Urothelium cell line (cell line): ENCODE measurements at regions not wholly inside any gene's neighbourhood (a gene's known extent, or its start where the extent isn't known, plus 50 kb on each side); places are given as distances from the start of the nearest gene placed in this dataset.

Experiments used
- DNase-seq: peaks from one replicate; pipeline ENCODE4 v3.0.0; 2011; ENCODE audit warnings: low spot score, mixed read lengths
- FAIRE-seq: peaks from 2 replicates; lab custom pipeline; 2011; peaks lifted over from hg19 to GRCh38; lab: Jason Lieb, UNC

DNA sequence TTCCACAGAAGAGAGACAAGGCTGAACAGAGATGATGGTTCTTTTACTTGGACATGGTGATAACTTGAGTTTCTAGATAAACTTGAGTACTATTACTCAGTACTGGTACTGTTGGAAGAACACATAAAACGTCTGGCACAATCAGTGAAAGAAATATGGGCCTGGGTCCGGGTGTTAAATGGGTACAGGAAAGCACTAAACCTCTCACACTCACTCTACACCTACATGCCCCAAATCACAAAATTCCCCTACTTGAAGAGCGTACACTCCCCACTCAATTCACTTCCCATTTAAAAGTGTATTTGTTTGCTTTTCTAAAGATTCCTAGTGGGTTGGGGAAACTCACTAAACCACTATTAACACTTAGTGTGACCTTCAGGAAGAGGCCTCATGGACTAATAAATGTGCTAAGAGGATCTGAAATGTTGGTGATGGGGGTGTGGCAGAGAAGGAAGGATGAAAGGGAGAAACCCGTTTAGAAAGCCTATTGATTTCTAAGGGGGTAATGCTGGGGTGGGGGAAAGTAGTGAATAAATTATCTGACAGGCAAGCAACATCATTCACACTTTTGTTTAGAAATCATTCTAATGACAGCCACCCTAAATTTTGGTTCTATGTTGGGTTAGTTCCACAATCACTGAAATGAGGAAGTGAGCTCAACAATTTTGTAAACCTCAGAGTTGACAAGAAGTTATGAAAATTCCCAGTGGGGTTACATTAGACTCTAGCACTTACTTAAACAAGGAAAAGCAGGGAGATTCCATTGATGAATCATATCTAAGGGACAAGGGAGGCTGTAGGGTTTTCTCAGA, 222.6 kb upstream of the MARCKS start:
- FAIRE-seq (no peak), DNase-seq (no peak)

DNA sequence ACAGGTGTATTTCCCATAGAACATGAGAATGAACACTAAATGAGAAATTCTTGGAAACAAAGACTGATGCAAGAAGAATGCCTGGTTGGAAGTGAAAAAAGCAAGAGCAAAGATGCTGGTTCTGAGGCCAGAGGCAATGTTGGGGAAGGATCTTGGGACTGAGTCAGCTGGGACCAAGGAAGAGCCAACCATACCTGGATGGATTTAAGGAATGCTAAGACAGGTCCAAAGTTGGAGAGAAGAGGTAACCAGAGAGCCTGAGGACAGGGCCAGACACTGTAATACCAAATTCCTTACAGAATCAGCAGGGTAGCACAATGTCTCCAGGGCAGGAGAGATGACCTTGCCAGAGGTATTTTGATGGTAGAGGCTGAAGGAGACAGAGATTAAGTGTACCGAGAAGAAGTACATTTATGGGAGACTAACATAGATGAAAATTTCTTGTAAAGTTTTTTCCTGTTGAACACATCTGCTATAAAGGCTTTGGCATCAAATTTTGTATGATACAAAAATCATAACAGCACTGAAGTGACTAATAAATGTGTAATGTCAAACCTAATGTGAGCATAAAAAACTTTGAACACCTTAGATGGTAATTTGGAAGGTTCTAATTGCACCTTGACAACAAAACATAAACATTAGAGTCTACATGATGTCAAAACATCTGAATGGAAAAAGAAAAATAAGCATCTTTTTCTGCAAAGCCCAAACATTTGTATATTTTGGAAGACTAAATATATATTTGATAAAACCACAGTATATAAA, 221.7 kb upstream of the MARCKS start:
- DNase-seq (no peak), FAIRE-seq (no peak)

DNA sequence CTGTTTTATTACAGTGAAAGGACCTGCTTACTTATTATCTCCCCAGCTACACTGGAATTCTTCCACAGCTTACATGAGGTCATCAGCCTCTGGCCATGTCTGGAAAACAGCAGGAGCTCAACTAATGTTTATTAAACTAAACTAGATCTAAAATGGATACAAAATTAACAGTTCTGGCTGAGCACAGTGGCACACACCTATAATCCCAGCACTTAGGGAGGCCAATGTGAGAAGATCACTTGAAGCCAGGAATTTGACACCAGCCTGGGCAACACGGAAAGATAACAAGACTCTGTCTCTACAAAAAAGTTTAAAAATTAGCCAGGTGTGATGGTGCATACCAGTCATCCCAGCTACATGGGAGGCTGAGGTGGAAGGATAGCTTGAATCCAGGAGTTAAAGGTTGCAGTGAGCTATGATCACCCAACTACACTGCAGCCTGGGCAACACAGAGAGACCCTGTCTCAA, 220.8 kb upstream of the MARCKS start:
- FAIRE-seq (no peak), DNase-seq (no peak)

DNA sequence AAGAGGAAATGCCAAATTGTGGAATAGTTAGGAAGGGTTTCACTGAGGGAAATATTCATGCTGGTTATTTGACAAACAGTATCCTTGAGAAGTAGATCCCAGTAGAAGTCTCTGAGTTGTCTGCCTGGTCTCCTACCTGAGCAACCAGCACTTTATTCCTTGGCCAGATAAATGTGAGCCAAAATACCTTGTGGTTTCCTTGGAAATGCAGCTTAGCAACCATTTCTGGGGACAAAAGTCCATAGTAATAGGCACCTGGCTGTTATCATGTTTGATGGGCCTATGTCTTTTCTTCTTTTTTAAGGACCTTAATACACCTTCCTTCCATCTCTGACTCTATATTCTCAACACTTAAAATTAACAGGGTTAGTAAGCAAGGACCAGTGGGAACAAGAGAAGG, 217.1 kb upstream of the MARCKS start:
- DNase-seq = no peak
- no peak for FAIRE-seq

DNA sequence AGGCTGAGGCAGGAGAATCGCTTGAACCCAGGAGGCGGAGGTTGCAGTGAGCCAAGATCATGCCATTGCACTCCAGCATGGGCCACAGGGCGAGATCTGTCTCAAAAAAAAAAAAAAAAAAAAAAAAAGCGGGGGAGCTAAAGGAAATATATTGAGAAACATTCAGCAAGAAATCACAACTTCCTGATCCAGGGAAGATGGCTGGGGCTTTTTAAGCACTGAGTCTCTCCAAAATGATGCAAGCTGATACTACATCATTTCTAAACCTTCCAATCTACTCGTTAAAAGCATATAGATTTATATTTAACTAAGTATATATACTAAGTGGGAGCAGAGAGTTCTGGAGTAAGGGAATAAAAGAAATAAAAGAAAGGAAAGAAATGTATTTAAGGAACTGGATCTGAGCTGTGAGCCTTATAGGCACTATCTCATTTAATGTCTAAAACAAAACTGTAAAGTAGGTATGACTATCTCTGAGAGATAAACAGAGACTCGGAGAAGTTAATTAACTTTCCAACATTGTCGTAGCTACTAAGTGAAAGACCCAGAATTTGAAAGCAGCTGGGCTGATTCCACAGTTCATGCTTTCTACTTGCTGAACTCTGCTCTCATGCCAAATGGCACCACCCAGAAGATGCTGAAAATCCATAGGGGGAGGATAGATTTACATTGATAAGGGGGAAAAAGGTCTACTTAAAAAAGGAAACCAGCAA, 215.0 kb upstream of the MARCKS start:
- no peak for FAIRE-seq

DNA sequence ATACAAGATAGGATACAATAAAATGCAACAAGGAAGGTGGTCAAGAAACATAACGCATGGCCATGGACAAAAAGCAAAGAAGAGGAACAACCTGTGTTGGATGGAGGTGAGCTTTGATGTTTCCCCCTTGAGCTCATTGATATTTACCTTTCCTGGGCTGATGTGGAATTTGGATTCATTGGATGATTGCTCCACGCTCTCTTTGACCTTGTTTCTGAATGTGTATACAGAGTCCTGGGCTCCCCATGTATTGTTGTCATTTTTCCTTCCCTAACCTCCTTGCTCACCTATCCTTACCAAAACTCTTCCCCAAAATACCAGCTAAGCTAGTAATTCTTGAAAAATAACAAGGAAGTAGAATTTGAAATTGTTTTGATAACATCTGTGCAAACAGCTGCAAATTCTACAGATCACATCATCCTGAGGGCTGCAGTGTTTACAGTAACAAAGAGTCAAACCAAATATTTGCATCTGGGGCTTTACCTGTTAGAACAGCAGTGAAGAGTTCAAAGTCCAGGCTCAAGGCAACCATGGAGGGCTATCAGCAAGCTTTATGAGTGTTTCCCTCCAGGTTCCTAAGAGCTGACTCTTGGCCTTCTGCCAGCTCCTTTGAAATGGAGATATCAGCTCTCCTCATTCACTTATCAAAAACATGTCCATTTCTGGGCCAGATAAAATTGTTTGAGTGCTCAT, 214.3 kb upstream of the MARCKS start:
- DNase-seq (no peak), FAIRE-seq (no peak)

More for the DNA sequence above, 215.0 kb upstream of the MARCKS start:
- no peak for DNase-seq

DNA sequence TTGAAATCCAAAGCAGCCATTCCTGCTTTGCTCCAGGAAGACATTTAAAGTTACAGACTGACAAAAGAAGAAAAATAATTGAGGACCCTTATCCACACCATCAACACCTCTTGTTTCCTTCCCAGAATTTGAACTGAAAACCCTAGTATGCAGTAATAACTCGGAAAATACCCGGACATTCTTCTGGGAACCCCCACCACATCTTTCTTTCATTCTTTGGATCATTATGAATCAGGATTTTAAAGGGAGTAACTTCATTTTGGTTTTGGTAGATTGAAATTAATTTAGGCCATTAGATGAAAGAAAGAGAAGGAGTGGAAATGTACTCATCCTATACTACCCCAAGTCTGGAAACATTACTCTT, 213.8 kb upstream of the MARCKS start:
- FAIRE-seq = no peak
- DNase-seq = no peak

DNA sequence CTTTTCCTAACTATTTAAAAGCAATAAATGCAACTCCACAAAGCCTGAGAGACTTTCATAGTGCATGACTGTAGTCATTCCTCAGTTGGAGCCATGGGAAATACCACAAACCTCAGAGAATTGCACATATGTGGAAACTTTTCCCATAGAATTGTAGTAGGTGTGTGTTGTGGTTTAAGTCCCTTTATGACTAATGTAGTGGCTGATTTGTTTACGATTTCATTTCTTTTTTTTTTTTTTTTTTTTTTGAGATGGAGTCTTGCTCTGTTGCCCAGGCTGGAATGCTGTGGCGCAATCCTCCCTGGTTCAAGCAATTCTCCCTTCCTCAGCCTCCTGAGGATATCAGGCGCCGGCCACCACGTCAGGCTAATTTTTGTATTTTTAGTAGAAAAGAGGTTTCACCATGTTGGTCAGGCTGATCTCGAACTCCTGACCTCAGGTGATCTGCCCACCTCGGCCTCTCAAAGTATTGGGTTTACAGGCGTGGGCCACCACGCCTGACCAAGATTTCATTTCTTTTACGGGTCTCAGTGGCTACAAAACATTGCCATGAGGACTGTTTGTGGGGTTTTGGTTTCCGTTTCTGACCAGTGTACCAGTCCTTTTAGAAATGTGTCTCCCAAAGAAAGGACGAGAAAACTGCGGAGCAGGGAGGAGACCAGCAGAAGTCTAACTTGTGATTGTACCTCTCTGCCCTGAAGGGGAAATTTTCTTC, 212.1 kb upstream of the MARCKS start:
- peak; percentile 65 for DNase-seq
- FAIRE-seq = no peak

DNA sequence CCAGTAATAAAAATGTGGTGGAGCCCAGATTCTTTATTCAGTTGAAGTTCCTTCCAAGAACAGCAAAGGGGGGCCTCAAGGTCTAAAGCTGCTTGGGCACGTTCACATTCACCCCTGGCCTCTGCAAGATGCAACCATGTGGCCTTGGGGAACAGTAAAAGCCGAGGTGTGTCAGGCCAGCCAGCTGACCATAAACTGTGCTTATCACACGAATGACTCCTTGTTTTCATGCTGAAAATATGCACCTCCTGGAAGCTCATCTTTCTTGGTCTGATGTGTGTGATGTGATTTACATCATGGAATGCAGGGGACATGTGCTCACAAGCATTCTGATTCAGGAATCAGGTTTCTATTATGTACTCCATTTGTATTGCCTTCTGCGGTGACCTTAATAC, 211.6 kb upstream of the MARCKS start:
- no peak for FAIRE-seq
- peak; percentile 58 for DNase-seq

DNA sequence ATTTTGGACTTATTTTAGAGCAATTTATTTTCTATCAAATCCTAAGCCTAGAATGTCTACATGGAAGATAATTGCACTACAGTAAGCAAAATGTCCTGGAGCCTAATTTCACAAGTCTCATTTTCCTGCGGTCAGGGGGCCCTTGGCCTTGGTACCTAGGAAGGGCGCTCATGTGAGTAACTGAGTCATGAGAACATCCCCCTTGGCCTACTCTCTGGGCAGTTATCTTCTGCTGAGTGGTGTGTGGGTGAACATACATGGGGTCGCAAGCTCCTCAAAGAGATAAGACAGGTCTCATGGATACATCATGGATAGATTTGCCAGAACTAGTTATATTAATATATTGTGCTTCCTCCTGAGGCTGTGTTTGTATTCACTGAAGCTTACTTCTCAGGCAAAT, 211.2 kb upstream of the MARCKS start:
- FAIRE-seq (no peak), DNase-seq (no peak)

DNA sequence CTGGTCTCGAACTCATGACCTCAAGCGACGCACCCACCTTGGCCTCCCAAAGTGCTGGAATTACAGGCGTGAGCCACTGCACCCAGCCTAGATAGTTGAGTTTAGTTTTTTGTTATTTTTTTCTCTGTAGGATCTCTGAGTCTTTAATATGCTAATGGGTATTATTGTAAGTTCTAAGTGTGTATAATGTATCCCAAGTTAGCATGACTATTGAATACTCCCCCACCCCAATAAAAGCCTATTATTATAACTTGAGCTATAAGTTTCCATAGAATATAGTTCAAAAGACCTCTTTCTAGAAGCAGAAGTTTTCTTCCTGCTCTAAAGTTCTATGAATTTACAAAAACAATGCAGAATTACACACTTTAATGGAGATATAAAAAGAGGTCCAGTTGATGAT, 210.4 kb upstream of the MARCKS start:
- no peak for DNase-seq
- no peak for FAIRE-seq

DNA sequence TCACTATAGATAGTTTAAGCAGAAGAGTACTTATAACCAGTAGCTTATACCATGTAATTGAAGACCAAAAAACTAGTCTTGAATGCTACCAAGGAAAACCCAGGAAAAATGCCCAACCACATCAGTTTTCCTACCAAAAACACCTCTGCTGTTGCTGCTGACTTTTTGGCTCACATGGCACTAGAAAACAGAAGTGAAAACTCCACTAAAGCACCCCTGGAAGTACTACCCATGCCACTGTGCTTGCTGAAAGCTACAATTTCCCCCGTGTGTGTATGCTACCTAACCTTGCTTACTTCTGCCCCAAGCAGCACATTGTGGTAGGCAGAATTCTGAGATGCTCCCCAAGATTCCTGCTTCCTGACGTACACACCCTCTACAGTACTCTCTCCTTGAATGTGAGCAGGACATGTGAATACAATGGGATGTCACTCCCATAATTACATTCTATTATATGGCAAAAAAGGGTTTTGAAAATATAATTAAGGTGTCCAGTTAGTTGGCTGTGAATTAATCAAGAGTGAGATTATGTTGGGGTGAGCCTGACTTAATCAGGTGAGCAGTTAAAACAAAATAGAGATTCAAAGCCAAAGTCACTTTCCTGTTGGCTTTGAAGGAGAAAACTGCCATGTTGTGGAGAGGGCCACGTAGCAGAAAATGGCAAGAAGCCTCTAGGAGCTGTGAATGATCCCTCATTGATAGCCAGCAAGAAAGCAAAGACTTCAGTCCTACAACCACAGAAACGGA, 209.8 kb upstream of the MARCKS start:
- FAIRE-seq = no peak
- DNase-seq = no peak

DNA sequence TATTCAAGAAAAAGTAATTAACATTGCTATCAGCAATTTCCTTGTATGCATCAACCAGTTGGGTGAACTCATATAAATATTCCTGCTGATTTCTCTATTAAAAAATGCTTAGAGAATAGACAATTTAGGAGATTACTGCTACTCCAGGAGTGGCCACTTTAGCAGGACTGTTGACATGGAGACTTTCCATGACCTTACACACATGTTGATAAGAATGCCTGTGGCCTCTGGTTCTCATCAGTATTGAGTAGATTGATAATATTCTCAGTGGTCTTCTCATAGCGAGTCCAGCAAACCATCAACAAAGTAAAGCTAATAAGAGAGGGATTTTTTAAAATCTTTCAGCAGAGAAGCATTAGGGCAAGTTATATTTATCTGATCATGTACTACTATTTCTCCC, 208.4 kb upstream of the MARCKS start:
- no peak for FAIRE-seq
- no peak for DNase-seq

DNA sequence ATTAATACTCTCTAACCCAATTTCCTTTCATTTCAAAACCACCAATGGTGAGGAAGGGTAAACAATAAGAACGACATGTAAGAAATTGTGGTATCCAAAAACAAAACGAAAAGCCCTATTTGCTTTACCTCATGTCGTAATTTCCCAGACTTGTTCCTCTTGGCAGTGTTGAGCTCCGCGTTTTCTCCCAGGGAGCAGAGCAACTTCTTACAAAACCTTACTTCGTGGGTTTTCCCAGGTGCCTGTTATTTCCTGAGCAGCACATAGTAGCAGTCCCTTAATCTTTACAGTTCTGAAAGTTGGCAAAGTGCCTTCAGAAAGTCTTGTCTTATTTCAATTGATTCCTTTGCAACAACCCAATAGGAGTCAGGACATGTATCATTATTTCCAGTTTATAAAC, 207.9 kb upstream of the MARCKS start:
- DNase-seq = no peak
- FAIRE-seq = no peak

DNA sequence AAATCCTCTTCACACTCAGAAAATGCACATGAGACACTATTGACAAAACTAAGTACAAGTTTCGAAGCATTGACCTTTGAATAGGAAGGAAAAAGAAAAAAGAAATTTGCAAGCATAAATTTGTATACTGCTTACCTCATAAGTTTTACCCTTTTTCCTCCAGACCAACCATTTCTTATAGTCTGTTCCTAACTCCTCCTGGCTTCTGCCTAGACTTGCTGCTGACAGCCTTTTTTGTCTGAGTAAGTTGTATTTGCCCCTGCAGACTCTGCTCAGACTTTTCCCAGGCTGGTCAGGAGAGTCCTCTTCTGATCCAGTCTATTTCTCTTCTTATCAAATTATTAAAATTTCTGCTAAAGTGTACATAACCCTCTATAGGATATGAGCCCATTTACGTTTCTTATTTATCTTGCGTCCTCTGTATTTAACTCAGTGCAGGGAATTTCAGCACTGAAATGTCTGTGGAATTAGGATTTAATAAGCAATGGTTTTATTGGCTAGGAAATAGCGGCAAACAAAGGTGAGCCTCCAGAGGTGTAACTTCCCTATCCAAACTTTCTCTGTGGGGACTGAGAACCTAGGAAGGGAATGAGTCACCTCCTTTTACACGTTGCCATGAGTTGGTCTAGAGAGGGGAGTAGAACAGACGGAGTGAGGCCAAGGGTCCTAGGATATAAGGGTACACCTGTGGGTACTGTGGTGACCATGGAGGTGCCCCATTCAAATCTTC, 207.1 kb upstream of the MARCKS start:
- DNase-seq (no peak), FAIRE-seq (no peak)

DNA sequence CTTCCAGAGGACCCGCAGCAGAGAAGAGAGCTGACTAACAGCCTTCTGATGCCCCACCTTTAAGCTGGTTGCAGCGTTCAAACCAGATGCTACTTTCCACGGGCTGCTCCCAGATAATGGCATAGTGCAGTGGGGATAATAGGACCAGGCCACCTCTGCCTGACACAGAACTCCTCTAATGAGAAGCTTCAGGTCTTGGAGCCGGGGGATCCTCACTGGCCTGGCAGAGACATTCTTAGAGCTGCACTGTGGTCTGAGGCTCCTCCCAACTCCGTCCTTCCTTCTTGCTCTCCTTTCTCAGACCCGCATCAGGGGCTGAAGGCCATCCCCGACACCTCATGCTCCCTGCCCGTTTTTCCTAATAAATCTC, 206.6 kb upstream of the MARCKS start:
- no peak for DNase-seq

DNA sequence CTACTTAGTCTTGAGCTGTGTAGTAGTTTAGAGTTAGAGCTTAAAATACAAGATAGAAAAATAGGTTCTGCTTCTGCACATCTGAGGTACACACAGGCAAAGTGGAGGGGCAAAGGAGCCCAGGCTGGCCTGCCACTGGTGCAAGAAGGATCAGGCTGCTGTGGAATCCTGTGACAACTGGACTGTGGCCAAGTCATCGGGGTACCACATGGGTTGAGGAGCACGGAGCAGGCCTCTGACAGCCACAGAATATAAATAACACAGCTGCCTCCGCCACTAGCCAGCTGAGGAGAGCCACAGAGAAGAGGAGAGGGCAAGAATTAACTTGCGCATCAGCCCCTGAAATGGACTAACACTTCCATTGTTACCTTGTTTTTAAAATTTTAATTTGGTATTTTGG, 206.0 kb upstream of the MARCKS start:
- FAIRE-seq = no peak

More for the DNA sequence above, 206.6 kb upstream of the MARCKS start:
- FAIRE-seq = no peak

DNA sequence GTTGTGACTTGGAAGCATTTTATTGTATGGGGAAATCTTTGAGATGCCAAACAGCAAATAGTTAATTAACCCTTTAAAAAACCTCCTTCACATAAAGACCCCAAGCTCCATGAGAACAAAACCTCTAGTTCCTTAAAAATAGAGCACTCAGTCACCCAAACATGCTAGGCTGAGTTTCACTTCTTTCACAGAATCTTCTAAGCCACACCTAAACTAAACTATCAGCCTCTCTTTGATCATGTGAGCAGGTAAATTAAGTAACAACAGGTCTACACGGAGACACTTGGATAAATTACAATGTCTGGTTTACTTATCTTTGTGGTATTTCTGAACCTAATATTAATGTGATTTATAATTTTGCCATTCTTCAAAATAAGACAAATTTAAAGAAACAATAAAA, 205.2 kb upstream of the MARCKS start:
- DNase-seq (no peak), FAIRE-seq (no peak)

More for the DNA sequence above, 206.0 kb upstream of the MARCKS start:
- DNase-seq = no peak

DNA sequence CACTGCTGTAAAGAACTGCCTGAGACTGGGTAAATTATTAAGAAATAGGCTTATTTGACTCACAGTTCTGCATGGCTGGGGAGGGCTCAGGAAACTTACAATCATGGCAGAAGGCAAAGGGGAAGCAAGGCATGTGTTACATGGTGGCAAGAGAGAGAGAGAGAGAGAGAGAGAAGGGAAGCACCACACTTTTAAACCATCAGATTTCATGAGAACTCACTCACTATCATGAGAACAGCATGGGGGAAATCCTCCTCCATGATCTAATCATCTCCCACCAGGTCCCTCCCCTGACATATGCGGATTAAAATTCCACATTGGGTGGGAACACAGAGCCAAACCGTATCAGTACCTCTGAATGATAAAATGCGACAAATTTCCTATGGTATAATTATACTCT, 203.9 kb upstream of the MARCKS start:
- DNase-seq (no peak), FAIRE-seq (no peak)
